ENCODE measurements at regions not wholly inside any gene's neighbourhood (a gene's known extent, or its start where the extent isn't known, plus 50 kb on each side); places are given as distances from the start of the nearest gene placed in this dataset.

GRCh38 chr7:46391231-46392201 lies 470.4 kb upstream of the IGFBP3 start:
- DNase-seq (ENCODE audit: low spot score) (no peak), ATAC-seq (no peak)
- no peaks in the 10 kb centered on the region for H3K36me3 Mint-ChIP-seq
- no peaks in the 10 kb centered on the region for H3K4me1 Mint-ChIP-seq
- ChIA-PET CTCF (no interaction called here), POLR2A (no interaction called here)
- TF ChIP-seq, protein P1, sequence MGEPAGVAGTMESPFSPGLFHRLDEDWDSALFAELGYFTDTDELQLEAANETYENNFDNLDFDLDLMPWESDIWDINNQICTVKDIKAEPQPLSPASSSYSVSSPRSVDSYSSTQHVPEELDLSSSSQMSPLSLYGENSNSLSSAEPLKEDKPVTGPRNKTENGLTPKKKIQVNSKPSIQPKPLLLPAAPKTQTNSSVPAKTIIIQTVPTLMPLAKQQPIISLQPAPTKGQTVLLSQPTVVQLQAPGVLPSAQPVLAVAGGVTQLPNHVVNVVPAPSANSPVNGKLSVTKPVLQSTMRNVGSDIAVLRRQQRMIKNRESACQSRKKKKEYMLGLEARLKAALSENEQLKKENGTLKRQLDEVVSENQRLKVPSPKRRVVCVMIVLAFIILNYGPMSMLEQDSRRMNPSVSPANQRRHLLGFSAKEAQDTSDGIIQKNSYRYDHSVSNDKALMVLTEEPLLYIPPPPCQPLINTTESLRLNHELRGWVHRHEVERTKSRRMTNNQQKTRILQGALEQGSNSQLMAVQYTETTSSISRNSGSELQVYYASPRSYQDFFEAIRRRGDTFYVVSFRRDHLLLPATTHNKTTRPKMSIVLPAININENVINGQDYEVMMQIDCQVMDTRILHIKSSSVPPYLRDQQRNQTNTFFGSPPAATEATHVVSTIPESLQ (CRISPR knock-in tag; IDR thresholded peaks at IDR 0.05): no peak
- TF ChIP-seq SMAD3 (CRISPR knock-in tag; IDR thresholded peaks at IDR 0.05; ENCODE audit: borderline replicate concordance): no peak
- no peak for TF ChIP-seq JUN (CRISPR knock-in tag; IDR thresholded peaks at IDR 0.05)
- TF ChIP-seq, protein P2, sequence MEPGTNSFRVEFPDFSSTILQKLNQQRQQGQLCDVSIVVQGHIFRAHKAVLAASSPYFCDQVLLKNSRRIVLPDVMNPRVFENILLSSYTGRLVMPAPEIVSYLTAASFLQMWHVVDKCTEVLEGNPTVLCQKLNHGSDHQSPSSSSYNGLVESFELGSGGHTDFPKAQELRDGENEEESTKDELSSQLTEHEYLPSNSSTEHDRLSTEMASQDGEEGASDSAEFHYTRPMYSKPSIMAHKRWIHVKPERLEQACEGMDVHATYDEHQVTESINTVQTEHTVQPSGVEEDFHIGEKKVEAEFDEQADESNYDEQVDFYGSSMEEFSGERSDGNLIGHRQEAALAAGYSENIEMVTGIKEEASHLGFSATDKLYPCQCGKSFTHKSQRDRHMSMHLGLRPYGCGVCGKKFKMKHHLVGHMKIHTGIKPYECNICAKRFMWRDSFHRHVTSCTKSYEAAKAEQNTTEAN (CRISPR knock-in tag; IDR thresholded peaks at IDR 0.05): no peak
- TF ChIP-seq, protein P3, sequence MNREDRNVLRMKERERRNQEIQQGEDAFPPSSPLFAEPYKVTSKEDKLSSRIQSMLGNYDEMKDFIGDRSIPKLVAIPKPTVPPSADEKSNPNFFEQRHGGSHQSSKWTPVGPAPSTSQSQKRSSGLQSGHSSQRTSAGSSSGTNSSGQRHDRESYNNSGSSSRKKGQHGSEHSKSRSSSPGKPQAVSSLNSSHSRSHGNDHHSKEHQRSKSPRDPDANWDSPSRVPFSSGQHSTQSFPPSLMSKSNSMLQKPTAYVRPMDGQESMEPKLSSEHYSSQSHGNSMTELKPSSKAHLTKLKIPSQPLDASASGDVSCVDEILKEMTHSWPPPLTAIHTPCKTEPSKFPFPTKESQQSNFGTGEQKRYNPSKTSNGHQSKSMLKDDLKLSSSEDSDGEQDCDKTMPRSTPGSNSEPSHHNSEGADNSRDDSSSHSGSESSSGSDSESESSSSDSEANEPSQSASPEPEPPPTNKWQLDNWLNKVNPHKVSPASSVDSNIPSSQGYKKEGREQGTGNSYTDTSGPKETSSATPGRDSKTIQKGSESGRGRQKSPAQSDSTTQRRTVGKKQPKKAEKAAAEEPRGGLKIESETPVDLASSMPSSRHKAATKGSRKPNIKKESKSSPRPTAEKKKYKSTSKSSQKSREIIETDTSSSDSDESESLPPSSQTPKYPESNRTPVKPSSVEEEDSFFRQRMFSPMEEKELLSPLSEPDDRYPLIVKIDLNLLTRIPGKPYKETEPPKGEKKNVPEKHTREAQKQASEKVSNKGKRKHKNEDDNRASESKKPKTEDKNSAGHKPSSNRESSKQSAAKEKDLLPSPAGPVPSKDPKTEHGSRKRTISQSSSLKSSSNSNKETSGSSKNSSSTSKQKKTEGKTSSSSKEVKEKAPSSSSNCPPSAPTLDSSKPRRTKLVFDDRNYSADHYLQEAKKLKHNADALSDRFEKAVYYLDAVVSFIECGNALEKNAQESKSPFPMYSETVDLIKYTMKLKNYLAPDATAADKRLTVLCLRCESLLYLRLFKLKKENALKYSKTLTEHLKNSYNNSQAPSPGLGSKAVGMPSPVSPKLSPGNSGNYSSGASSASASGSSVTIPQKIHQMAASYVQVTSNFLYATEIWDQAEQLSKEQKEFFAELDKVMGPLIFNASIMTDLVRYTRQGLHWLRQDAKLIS (CRISPR knock-in tag; IDR thresholded peaks at IDR 0.05; ENCODE audit: borderline replicate concordance): no peak
- H3K9me3 Mint-ChIP-seq: peaks cover 16% of the 10 kb centered on the region
- H3K4me3 Mint-ChIP-seq: no peak overlapping the region
- no peaks in the 10 kb centered on the region for H3K27me3 Mint-ChIP-seq (ENCODE audit: low read depth)
- H3K27ac Mint-ChIP-seq: no peak overlapping the region

DNA sequence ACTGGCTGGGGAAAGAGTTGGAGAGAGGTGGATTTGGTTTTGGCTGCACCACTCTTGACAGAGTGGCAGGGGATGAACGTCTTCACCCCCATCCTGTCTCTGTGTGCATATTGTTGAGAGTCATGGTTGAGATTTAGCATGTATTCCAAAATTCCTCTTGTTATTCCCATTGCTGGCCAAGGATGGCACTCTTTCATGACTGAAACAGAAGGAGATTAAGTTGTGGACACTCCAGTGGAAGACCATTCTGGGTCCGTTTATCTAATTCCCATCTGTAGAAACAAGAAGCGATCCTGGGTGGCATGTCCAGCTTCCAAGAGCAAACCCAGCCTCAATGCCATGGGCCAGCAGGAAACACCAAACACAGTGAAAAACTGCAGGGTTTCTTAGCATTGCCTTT lies 469.0 kb upstream of the IGFBP3 start:
- H3K36me3 Mint-ChIP-seq: no peaks in the 10 kb centered on the region
- H3K27ac Mint-ChIP-seq: no peak overlapping the region
- ChIA-PET CTCF (no interaction called here), POLR2A (no interaction called here)
- no peaks in the 10 kb centered on the region for H3K27me3 Mint-ChIP-seq (ENCODE audit: low read depth)
- no peaks in the 10 kb centered on the region for H3K4me1 Mint-ChIP-seq
- no peak for DNase-seq (ENCODE audit: low spot score)
- H3K4me3 Mint-ChIP-seq: no peak overlapping the region
- H3K9me3 Mint-ChIP-seq: peaks cover 16% of the 10 kb centered on the region
- ATAC-seq: no peak
- TF ChIP-seq NFE2L1 (CRISPR knock-in tag; IDR thresholded peaks at IDR 0.05): no peak
- no peak for TF ChIP-seq ZNF416 (CRISPR knock-in tag; IDR thresholded peaks at IDR 0.05)
- no peak for TF ChIP-seq SMAD4 (CRISPR knock-in tag; IDR thresholded peaks at IDR 0.05)
- TF ChIP-seq GABPB1 (CRISPR knock-in tag; IDR thresholded peaks at IDR 0.05): no peak
- no peak for TF ChIP-seq PRRX2 (CRISPR knock-in tag; IDR thresholded peaks at IDR 0.05)
- TF ChIP-seq, protein P4, sequence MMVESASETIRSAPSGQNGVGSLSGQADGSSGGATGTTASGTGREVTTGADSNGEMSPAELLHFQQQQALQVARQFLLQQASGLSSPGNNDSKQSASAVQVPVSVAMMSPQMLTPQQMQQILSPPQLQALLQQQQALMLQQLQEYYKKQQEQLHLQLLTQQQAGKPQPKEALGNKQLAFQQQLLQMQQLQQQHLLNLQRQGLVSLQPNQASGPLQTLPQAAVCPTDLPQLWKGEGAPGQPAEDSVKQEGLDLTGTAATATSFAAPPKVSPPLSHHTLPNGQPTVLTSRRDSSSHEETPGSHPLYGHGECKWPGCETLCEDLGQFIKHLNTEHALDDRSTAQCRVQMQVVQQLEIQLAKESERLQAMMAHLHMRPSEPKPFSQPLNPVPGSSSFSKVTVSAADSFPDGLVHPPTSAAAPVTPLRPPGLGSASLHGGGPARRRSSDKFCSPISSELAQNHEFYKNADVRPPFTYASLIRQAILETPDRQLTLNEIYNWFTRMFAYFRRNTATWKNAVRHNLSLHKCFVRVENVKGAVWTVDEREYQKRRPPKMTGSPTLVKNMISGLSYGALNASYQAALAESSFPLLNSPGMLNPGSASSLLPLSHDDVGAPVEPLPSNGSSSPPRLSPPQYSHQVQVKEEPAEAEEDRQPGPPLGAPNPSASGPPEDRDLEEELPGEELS (CRISPR knock-in tag; IDR thresholded peaks at IDR 0.05): no peak
- TF ChIP-seq, protein P3 (CRISPR knock-in tag; IDR thresholded peaks at IDR 0.05; ENCODE audit: borderline replicate concordance): no peak
- TF ChIP-seq ZNF219 (CRISPR knock-in tag; IDR thresholded peaks at IDR 0.05; ENCODE audit: borderline replicate concordance): no peak
- TF ChIP-seq, protein P5, sequence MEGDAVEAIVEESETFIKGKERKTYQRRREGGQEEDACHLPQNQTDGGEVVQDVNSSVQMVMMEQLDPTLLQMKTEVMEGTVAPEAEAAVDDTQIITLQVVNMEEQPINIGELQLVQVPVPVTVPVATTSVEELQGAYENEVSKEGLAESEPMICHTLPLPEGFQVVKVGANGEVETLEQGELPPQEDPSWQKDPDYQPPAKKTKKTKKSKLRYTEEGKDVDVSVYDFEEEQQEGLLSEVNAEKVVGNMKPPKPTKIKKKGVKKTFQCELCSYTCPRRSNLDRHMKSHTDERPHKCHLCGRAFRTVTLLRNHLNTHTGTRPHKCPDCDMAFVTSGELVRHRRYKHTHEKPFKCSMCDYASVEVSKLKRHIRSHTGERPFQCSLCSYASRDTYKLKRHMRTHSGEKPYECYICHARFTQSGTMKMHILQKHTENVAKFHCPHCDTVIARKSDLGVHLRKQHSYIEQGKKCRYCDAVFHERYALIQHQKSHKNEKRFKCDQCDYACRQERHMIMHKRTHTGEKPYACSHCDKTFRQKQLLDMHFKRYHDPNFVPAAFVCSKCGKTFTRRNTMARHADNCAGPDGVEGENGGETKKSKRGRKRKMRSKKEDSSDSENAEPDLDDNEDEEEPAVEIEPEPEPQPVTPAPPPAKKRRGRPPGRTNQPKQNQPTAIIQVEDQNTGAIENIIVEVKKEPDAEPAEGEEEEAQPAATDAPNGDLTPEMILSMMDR (IDR thresholded peaks at IDR 0.05): no peak
- TF ChIP-seq FOXK1 (CRISPR knock-in tag; IDR thresholded peaks at IDR 0.05): no peak
- TF ChIP-seq NR3C1 (CRISPR knock-in tag; conservative IDR thresholded peaks at IDR 0.05; ENCODE audit: low read depth): no peak
- no peak for TF ChIP-seq USF1 (CRISPR knock-in tag; IDR thresholded peaks at IDR 0.05)
- no peak for TF ChIP-seq CBFB (CRISPR knock-in tag; IDR thresholded peaks at IDR 0.05; ENCODE audit: low read depth)
- TF ChIP-seq ATF1 (CRISPR knock-in tag; IDR thresholded peaks at IDR 0.05): no peak
